Osteoblast (primary cell): ENCODE measurements at regions not wholly inside any gene's neighbourhood (a gene's known extent, or its start where the extent isn't known, plus 50 kb on each side); places are given as distances from the start of the nearest gene placed in this dataset.

ENCODE experiments used
- DNase-seq: peaks from one replicate; pipeline ENCODE4 v3.0.0; 2011; ENCODE audit warnings: low spot score, mixed read lengths; ENCODE audit not compliant: insufficient read length; ENCODE audit errors: missing footprints
- H2AFZ ChIP-seq: 2 replicates; pipeline ENCODE4 v1.6.0; 2011; ENCODE audit warnings: mild to moderate bottlenecking, low read length
- H3K27ac ChIP-seq: 2 replicates; pipeline ENCODE4 v1.5.1; 2011; ENCODE audit warnings: mild to moderate bottlenecking, low read depth, low read length, moderate library complexity
- H3K27me3 ChIP-seq: 2 replicates; pipeline ENCODE4 v1.6.0; 2012; ENCODE audit warnings: mild to moderate bottlenecking, control low read depth, inconsistent platforms, low read length, moderate library complexity; ENCODE audit not compliant: insufficient read depth
- H3K36me3 ChIP-seq: 2 replicates; pipeline ENCODE4 v1.5.1; 2011; ENCODE audit warnings: mild to moderate bottlenecking, low read length, control low read depth, moderate library complexity; ENCODE audit not compliant: insufficient read depth
- H3K4me1 ChIP-seq: 2 replicates; pipeline ENCODE4 v1.5.1; 2011; ENCODE audit warnings: mild to moderate bottlenecking, low read length, control low read depth, moderate library complexity; ENCODE audit not compliant: insufficient read depth
- H3K4me2 ChIP-seq: 2 replicates; pipeline ENCODE4 v1.6.0; 2011; ENCODE audit warnings: mild to moderate bottlenecking, low read length; ENCODE audit not compliant: insufficient read depth
- H3K4me3 ChIP-seq: fragments of 200-600 bp; sonication (generic); 3 replicates; pipeline ENCODE4 v1.5.1; 2012; ENCODE audit warnings: mild to moderate bottlenecking, low read length, inconsistent platforms; ENCODE audit not compliant: insufficient read depth
- H3K79me2 ChIP-seq: 2 replicates; pipeline ENCODE4 v1.6.0; 2012; ENCODE audit warnings: mild to moderate bottlenecking, low read length, control low read depth, inconsistent platforms; ENCODE audit not compliant: insufficient read depth
- H3K9me3 ChIP-seq: 2 replicates; pipeline ENCODE4 v1.5.1; 2011; ENCODE audit warnings: low read depth, low read length, control low read depth
- H4K20me1 ChIP-seq: 2 replicates; pipeline ENCODE4 v1.6.0; 2012; ENCODE audit warnings: mild to moderate bottlenecking, low read length, control low read depth; ENCODE audit not compliant: insufficient read depth
- TF ChIP-seq, protein P1 (sequence below): IDR thresholded peaks from 2 replicates; pipeline ENCODE4 v1.5.1; 2011; ENCODE audit warnings: mild to moderate bottlenecking, low read depth, low read length, moderate library complexity; ENCODE audit errors: extremely low read depth

DNA sequence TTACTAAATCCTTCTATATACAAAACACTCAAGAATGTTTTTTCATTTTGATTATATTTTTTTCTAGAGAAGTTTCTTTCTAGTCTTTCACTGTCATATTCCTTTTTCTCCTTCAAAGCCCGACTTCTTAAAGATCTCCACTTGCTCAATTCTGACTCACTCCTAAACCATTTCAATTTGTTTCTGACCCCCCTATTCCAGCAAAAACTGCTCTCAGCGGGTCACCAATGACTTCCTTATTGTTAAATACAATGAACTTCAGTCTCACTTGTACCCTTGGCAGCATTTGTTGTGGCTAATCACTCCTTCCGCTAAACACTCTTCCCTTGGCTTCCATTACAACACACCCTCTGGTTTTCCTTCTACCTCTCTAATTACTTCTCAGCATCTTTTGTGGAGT is 111.1 kb upstream of the RBBP8 start:
- H3K4me3 ChIP-seq, result no peak overlapping the region
- no peak for DNase-seq
- TF ChIP-seq, protein P1, sequence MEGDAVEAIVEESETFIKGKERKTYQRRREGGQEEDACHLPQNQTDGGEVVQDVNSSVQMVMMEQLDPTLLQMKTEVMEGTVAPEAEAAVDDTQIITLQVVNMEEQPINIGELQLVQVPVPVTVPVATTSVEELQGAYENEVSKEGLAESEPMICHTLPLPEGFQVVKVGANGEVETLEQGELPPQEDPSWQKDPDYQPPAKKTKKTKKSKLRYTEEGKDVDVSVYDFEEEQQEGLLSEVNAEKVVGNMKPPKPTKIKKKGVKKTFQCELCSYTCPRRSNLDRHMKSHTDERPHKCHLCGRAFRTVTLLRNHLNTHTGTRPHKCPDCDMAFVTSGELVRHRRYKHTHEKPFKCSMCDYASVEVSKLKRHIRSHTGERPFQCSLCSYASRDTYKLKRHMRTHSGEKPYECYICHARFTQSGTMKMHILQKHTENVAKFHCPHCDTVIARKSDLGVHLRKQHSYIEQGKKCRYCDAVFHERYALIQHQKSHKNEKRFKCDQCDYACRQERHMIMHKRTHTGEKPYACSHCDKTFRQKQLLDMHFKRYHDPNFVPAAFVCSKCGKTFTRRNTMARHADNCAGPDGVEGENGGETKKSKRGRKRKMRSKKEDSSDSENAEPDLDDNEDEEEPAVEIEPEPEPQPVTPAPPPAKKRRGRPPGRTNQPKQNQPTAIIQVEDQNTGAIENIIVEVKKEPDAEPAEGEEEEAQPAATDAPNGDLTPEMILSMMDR, result no peak
- peak overlapping the region; percentile 47 for H3K4me2 ChIP-seq
- H2AFZ ChIP-seq, result peak overlapping the region; percentile 73
- no peaks in the 10 kb centered on the region for H3K27me3 ChIP-seq
- H3K9me3 ChIP-seq, result no peaks in the 10 kb centered on the region
- H3K27ac ChIP-seq, result peak overlapping the region; percentile 67
- H3K4me1 ChIP-seq, result peaks cover 26% of the 10 kb centered on the region
- H4K20me1 ChIP-seq, result no peaks in the 10 kb centered on the region
- H3K36me3 ChIP-seq, result no peaks in the 10 kb centered on the region
- H3K79me2 ChIP-seq, result no peaks in the 10 kb centered on the region

DNA sequence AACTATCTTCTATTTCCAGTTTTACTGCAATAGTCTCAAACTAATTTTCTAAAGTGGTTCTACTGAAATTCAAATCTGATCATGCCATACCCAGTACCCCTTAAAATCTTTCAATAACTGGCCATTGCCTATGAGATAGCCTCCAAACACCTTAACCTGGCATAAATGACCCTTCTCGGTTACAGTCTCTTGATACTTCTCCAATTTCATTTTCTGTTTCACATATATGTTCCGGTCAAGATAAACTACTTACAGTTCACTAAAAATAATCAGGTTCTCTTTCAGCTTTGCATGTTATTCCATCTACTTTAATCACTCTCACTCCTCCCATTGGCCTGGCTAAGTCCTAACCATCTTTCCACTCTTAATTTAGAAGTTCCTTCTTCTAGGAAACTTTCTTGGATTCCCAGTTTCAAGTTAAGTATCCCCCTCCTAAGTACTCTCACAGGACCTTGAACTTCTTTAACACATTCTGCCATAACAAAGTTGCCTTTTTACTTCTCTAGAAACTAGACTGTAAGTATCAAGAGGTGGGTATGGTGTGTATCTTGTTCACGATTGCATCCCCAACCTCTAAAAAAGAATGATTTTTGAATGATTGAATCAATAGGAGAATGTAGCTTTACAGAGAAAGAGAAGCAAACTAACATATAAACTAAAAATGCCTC is 110.2 kb upstream of the RBBP8 start:
- H3K27ac ChIP-seq, result no peak overlapping the region
- no peaks in the 10 kb centered on the region for H3K9me3 ChIP-seq
- no peaks in the 10 kb centered on the region for H3K36me3 ChIP-seq
- TF ChIP-seq, protein P1, result no peak
- H2AFZ ChIP-seq, result no peak overlapping the region
- no peaks in the 10 kb centered on the region for H3K79me2 ChIP-seq
- DNase-seq, result no peak
- H4K20me1 ChIP-seq, result no peaks in the 10 kb centered on the region
- peaks cover 32% of the 10 kb centered on the region for H3K4me1 ChIP-seq
- no peak overlapping the region for H3K4me3 ChIP-seq
- H3K27me3 ChIP-seq, result no peaks in the 10 kb centered on the region
- no peak overlapping the region for H3K4me2 ChIP-seq

DNA sequence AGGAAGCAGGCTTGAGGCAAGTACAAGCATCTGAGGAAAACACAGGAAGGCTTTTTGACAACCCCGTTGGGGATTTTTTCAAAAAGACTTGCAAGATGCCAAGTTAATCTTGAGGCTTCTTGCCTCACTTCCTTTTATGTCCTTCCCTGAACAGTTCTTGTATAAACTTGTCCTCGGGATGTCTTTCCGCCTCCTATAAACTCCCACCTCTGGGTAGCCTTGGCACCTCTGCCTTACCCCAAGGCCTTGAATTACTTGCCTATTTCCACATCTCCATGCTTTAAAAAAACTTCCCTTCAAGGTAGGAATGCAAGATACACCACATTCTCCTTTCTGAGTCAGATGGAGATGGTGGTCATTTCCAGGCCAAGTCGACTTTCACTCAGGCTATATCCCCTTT is 106.4 kb upstream of the RBBP8 start:
- no peaks in the 10 kb centered on the region for H3K9me3 ChIP-seq

DNA sequence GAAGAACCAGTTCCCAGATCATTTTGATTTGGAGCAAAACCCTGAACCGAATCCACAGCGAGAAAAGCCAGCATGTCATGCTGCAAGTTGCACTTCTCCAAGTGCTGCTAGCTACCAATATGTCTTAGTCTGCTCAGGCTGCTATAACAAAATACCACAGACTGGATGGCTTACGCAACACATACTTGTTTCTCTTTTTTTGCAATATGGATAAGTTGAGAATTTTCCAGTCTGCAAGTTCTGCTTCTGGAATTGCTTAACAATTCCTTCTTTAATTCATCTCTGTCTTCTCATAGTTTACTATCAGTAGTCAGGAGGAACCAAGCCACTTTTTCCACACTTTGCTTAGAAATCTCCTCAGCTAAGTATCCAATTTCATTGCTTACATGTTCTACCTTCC is 105.9 kb upstream of the RBBP8 start:
- peak overlapping the region; percentile 88 for H3K27ac ChIP-seq
- no peak overlapping the region for H2AFZ ChIP-seq
- TF ChIP-seq, protein P1, result no peak
- H3K9me3 ChIP-seq, result no peaks in the 10 kb centered on the region
- no peaks in the 10 kb centered on the region for H3K27me3 ChIP-seq
- no peaks in the 10 kb centered on the region for H4K20me1 ChIP-seq
- H3K4me1 ChIP-seq, result peaks cover 36% of the 10 kb centered on the region
- no peaks in the 10 kb centered on the region for H3K36me3 ChIP-seq
- H3K4me2 ChIP-seq, result no peak overlapping the region
- H3K4me3 ChIP-seq, result no peak overlapping the region
- H3K79me2 ChIP-seq, result no peaks in the 10 kb centered on the region
- DNase-seq, result no peak

More for the DNA sequence above, 106.4 kb upstream of the RBBP8 start:
- Histone ChIP-seq H3K27me3 (no peaks in the 10 kb centered on the region), H3K36me3 (no peaks in the 10 kb centered on the region), H3K27ac (peak overlapping the region; percentile 88), H3K4me2 (peak overlapping the region; percentile 6), H3K79me2 (no peaks in the 10 kb centered on the region), H3K4me3 (no peak overlapping the region), H3K4me1 (peaks cover 36% of the 10 kb centered on the region), H4K20me1 (no peaks in the 10 kb centered on the region), H2AFZ (peak overlapping the region; percentile 15)
- DNase-seq, result no peak
- TF ChIP-seq, protein P1, result no peak
